ENCODE measurements at regions not wholly inside any gene's neighbourhood (a gene's known extent, or its start where the extent isn't known, plus 50 kb on each side); places are given as distances from the start of the nearest gene placed in this dataset.

GRCh38 chr10:128777342-128777741 lies 651.1 kb upstream of the MKI67 start:
- DNase-seq: no peak

DNA sequence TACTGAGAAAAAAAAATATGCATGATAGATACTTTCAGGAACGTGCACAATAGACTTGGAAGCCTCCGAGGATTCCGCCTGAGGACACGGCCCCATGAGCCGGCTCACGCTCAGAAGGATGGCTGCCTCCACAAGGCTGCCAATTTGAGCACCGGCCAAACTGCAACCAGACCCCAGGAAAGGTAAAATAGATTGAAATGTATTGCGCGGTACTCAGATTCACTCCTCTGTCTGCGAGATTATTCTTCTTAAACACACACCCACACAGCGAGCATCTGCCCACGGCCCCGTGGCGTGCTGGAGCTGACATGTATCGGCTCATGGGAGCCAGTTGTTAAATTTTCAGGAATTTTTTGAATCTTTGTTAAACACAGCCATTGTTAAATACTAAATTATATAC lies 653.2 kb upstream of the MKI67 start:
- DNase-seq: no peak

DNA sequence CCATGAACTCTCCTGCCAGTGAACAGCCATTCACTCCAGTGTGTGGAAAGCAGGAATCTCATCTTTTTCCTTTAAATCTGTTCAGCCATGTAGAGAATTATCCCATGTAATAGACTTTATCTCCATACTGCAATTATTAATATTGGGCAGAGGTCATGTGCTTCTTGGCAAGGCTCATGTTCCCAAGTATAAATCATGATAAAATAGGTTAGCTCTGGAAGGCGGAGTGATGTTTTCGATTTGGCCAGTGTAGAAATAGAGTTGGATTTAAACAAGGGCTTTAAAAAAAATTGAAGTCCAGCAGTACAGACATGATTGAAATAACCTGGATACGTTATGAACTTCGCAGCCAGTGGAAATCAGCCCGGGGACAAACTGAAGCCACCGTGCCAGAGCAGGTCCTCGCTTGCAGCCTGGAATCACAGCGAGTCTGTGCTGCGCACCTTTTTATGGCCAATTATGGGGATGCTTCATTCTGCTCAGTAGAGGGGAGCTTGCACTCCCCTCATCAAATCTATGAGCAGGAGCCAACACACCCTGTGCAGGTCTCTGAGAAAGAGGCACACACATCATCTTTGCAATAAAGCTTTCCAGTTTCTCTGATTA lies 654.0 kb upstream of the MKI67 start:
- no peak for DNase-seq

DNA sequence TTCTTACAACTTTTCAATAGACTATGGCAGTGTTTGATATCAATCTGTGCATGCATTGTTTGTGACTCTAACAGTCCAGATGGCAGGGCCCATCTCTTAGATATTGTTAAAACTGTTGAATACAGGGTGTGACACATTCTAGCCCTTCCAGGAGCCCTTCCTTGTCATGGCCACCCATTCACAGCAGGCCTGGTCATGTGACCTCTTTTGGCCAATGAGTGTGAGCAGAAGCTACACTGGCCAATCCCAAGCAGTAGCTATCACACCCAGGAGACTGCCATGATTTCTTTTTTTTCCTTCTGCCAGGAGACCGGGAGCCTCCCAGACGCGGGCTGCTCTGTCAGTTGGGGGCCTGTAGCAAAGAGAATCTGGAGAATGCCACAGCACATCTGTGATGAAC lies 655.4 kb upstream of the MKI67 start:
- DNase-seq: no peak

GRCh38 chr10:128784444-128784843 lies 658.2 kb upstream of the MKI67 start:
- DNase-seq: no peak

- DNase-seq: no peak
Observed at GRCh38 chr10:128792426-128793140, 666.4 kb upstream of the MKI67 start.

GRCh38 chr10:128793726-128794655 lies 667.8 kb upstream of the MKI67 start:
- no peak for DNase-seq

- DNase-seq: no peak
Observed at GRCh38 chr10:128796396-128796912, 670.2 kb upstream of the MKI67 start.

DNA sequence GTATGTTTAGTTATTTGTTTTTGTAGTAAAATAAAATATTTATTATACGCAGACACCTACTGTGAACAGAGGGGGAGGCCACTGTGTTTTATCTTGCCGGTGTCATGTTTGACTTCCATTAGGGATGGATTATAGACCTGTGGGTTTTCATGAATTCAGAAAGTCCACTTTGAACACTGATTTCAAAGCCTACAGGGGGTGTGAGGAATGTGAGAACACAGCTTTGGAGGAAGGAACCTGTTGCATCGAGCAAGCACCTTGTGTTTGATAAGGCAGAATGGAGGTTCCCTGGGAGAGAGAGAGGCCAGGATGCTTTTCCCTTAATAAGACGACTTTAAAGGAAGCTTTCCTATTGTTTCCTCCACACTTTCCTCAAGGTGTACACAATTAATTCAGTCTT lies 665.0 kb upstream of the MGMT start:
- DNase-seq: no peak

DNA sequence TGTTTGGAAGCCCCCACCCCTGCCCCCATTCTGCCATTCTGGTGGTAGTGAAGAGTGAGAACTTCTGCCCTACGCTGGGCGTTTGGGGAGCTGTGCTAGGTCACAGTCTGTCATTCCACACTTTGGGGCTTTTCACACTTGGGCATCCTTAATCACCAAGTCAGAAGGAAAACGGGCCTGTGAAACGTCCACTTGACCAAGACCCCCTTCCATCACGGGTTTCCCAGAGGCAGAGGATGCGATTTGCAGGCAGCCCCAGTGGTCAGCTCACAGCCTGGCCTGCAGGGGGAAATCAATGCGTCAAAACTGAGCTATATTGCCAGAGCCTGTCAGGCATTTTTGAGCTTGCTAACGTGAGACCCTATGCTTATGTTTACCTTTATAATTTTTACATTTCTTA lies 663.3 kb upstream of the MGMT start:
- no peak for DNase-seq

GRCh38 chr10:128804411-128804810 lies 662.6 kb upstream of the MGMT start:
- no peak for DNase-seq

- no peak for DNase-seq
Observed at GRCh38 chr10:128808921-128809440, 658.1 kb upstream of the MGMT start.

DNA sequence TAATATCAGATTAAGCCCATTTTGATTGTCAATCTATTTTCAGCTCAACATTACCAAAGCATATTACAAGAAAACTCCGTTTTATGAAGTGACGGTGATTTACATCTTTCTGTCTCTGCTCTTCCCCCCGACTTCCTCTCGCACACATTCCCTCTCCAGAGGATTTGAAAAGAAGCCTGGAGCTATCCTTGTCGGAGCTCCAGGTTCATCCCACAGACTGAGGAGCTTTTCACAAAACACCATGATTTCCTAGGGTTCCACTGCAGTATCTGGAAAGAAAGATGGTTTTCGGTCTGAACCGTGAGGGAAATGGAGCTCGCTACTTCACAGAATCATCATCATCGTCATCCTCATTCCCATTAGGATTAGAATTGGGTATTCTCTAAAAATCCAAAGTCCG lies 655.5 kb upstream of the MGMT start:
- no peak for DNase-seq

GRCh38 chr10:128812000-128812399 lies 655.0 kb upstream of the MGMT start:
- no peak for DNase-seq

DNA sequence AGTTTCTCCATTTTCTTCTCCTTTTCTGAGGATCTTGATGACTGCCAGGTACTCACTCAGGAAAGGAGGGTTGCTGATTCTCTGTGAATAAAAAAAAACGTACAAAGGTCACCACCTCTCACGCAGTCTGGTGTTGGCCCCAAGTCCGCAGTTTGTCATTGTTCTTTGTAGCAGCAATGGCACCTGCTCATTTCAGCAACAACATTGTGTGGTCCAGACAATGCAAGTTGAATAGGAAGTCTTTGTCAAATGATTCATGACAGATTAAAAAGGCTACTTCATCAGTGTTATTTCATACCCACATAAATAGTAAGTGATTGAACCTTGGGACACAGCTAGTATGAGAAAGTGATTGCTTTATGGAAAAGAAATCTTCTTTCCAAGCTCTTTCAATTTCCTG lies 653.5 kb upstream of the MGMT start:
- DNase-seq: no peak

GRCh38 chr10:128814024-128814423 lies 653.0 kb upstream of the MGMT start:
- no peak for DNase-seq

- no peak for DNase-seq
Observed at GRCh38 chr10:128814782-128815181, 652.3 kb upstream of the MGMT start.

DNA sequence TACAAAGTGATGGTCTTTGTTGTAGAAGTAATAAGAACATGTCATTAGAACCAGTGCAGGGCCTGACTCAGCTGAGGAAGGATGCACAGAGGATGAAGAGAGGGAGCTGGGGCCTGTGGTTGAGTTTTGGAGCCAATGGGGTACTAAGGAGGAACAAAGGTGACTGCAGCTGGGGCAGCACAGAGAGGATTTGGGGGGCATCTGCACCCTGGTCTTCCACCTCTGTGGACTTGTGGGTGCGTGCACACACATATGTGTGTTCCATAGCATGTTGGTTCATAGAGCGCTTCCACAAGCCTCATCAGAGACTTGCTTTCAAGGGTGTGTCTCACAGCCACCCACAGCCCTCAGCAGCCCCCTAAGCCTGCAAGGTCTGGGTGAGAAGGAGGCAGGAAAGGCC lies 650.3 kb upstream of the MGMT start:
- DNase-seq: no peak

DNA sequence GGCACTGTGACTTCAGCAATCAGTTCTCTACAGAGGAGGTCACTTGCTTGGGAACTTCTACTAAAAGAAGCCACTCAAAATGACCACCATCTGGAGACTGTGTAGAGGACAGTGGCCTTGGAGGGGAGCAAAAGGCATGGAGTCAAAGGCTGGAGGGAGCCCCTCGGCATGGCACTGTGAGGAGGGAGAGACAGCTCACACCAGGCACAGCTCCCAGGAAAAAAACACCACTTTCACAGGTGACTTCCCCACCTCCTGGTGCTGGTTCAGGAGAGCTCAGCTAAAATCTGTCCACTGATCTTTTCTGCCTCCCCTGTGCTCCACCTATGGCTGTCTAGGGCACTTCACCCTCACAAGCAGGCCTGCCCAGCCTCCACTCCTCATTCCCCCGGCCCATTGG lies 649.4 kb upstream of the MGMT start:
- DNase-seq: no peak

DNA sequence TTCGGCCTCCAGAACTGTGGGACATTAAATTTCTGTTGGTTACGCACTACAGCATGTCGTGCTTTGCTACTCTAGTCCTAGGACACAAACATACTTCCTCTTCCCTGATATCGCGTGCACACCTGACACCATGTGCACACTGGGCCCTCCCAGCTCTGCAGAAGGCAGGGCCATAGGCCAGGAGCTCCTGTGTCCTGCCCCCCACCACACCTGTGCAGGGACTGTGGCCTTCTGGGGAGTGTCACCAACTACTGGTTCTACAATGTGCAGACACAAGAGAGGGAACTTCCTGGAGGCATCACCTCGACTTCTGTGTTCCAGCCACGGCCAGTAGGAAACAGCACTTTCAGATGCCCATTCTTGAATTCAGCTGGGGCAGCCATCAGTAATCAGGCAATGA lies 646.4 kb upstream of the MGMT start:
- DNase-seq: no peak

DNA sequence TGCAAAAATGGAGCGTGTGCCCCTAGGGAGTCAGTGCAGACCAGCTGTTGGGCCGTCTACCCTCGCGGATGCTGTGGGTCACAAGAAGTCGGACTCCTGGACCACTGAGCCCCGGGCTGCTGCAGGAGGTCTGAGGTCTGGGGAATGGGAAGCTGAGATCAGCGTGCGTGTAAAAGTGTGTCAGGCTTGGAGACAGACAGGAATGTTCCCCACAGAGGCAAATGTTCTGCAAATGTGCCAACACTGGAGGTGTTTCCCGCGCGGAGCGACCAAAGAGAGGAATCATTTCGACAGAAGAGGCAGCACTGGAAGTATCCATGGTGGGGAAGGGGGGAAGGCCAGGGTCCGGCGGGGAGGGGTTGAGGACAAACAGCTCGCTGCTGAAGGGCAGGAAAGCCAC lies 643.8 kb upstream of the MGMT start:
- DNase-seq: no peak

DNA sequence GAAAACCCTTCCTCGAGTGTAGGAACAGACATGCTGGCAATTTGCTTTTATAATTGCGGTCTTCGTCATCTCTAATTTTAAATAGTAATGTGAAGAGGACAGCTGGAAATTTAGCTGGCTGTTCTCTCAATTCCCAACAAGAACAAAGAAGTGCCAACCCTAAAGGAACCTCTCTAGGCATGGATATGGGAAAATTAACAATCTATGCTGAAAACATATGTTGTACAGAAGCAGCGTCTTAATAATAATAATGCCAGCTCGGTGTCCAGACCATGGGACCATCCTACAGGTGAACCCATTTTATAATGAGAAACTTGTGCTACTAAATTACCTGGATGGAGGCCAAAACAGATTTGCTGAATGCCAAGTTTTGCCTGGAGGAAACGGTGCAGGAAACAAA lies 641.4 kb upstream of the MGMT start:
- DNase-seq: no peak

- no peak for DNase-seq
Observed at GRCh38 chr10:128833671-128834070, 633.4 kb upstream of the MGMT start.

DNA sequence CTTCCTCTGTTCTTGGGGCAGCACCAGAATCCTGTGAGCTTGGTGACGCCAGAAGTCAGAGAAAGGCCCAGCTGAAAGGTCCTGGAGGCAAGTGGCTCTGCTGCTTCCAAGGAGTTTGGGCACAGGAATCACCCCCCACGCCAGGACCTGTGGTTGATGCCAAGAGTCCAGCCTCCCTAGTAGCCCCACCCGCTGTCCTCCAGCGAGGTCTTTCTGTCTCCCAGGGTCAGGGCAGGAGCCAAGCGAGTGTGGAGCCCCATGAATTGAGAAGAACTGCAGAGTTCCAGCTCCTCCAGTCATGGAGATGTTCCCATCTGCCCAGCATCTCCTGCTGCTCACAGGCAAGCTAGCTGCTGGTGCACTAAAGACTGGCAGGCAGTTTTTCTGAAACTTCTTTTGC lies 631.7 kb upstream of the MGMT start:
- no peak for DNase-seq

Data from NCI-H187 treated with DMSO at 0.1 percent for 48 hours (cell line).